Ovary (tissue), 3 donors: ENCODE measurements at regions not wholly inside any gene's neighbourhood (a gene's known extent, or its start where the extent isn't known, plus 50 kb on each side); places are given as distances from the start of the nearest gene placed in this dataset.

Experiments
- CTCF ChIP-seq, 3 donors: fragments of 450-650 bp in 2 of 3; fragments of 200-600 bp in 1 of 3; IDR thresholded peaks; one replicate each; pipeline versions ENCODE4 v1.5.1 to v1.8.0; 2016 to 2022; ENCODE audit warnings: antibody characterized with exemption in 3 of 3, mild to moderate bottlenecking in 1 of 3
- EP300 ChIP-seq: sonication (generic); formaldehyde crosslinking; IDR thresholded peaks from one replicate; pipeline ENCODE4 v1.6.1; 2017; ENCODE audit warnings: antibody characterized with exemption
- POLR2A ChIP-seq: fragments of 450-650 bp; IDR thresholded peaks from one replicate; pipeline ENCODE4 v1.6.1; 2017; ENCODE audit warnings: antibody characterized with exemption, mild to moderate bottlenecking, moderate library complexity
- donor health status: DM: no; HTN: no; CAD: no.

- TF ChIP-seq CTCF (IDR thresholded peaks at IDR 0.05) = no peak
- no peak for TF ChIP-seq EP300
- no peak for TF ChIP-seq POLR2A
Measured at GRCh38 chr3:193095366-193095765, 145.7 kb upstream of the PLAAT1 start.
